Fibroblast of mammary gland (primary cell): ENCODE measurements at regions not wholly inside any gene's neighbourhood (a gene's known extent, or its start where the extent isn't known, plus 50 kb on each side); places are given as distances from the start of the nearest gene placed in this dataset.

Source experiments
- DNase-seq: peaks from one replicate; pipeline ENCODE4 v3.0.0-alpha.2; 2010; ENCODE audit warnings: low read depth
- H3K4me3 ChIP-seq: 2 replicates; pipeline ENCODE4 v1.5.1; 2011; ENCODE audit warnings: low read depth, mild to moderate bottlenecking, low read length, moderate library complexity; ENCODE audit not compliant: control insufficient read depth
- TF ChIP-seq, protein P1 (sequence below): conservative IDR thresholded peaks from 2 replicates; pipeline ENCODE4 v1.5.1; 2011; ENCODE audit warnings: low read depth, low read length, inconsistent platforms; ENCODE audit not compliant: control insufficient read depth, insufficient read depth

DNA sequence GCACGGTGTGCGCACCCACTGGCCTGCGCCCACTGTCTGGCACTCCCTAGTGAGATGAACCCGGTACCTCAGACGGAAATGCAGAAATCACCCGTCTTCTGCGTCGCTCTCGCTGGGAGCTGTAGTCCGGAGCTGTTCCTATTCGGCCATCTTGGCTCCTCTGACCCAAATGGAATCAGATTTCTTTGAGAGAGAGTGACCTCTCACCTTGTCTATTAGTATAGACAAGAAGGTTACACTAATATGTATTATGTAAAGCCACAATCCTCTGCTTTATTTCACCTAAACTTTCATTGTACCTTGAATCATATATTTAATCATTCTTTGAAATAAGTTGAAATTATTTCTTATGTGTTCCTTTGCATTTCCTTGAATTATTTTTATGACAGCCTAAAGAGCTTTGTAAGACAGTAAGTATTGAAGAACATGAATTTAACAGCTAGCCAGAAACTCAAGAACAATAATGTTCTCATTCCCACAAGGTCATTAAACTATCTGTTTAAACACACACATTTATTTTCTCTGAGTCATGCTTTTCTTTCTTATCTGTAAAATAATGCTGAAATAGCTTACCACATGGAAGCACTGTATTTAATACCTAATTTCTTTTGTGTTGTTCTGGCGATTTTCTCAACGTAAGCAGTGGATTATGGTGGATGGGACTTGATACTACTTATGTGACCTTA is 91.8 kb upstream of the DMRTA1 start:
- DNase-seq: no peak
- H3K4me3 ChIP-seq: no peak overlapping the region
- TF ChIP-seq, protein P1, sequence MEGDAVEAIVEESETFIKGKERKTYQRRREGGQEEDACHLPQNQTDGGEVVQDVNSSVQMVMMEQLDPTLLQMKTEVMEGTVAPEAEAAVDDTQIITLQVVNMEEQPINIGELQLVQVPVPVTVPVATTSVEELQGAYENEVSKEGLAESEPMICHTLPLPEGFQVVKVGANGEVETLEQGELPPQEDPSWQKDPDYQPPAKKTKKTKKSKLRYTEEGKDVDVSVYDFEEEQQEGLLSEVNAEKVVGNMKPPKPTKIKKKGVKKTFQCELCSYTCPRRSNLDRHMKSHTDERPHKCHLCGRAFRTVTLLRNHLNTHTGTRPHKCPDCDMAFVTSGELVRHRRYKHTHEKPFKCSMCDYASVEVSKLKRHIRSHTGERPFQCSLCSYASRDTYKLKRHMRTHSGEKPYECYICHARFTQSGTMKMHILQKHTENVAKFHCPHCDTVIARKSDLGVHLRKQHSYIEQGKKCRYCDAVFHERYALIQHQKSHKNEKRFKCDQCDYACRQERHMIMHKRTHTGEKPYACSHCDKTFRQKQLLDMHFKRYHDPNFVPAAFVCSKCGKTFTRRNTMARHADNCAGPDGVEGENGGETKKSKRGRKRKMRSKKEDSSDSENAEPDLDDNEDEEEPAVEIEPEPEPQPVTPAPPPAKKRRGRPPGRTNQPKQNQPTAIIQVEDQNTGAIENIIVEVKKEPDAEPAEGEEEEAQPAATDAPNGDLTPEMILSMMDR: no peak

DNA sequence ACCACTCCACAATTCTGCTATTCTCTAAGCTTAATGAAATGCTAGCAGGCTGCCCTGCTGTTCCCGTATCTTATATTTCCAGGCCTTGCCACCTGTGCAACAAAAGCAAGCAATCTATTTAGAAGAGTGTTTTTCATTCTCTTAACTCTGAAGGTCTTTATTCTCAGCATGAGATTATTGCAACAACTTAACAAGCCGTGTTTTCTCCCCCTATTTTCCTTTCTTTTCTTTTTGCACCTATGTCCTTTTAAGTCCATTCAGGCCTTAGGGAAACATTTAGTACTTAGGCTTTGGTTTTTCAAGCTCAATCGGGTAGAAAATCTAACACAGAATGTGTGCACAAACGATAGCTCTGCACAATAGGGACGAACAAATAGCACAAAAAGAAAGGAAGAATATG is 89.6 kb upstream of the DMRTA1 start:
- TF ChIP-seq, protein P1: no peak
- DNase-seq: no peak
- H3K4me3 ChIP-seq: no peak overlapping the region

DNA sequence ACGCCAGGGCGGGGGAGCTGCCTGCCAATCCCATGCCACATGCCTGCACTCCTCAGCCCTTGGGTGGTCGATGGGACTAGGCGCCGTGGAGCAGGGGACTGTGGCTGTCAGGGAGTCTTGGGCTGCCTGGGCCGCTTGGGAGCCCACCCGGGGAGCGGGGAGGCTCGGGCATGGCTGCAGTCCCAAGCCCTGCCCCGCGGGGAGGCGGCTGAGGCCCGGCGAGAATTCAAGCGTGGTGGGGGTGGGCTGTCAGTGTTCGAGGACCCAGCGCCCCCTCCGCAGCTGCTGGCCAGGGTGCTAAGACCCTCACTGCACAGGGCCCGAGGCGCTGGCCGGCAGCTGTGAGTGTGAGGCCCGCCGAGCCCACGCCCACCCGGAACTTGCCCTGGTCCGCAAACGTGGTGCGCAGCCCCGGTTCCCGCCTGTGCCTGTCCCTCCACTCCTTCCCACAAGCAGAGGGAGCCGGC is 83.2 kb upstream of the DMRTA1 start:
- TF ChIP-seq, protein P1: no peak
- DNase-seq: no peak
- no peak overlapping the region for H3K4me3 ChIP-seq

DNA sequence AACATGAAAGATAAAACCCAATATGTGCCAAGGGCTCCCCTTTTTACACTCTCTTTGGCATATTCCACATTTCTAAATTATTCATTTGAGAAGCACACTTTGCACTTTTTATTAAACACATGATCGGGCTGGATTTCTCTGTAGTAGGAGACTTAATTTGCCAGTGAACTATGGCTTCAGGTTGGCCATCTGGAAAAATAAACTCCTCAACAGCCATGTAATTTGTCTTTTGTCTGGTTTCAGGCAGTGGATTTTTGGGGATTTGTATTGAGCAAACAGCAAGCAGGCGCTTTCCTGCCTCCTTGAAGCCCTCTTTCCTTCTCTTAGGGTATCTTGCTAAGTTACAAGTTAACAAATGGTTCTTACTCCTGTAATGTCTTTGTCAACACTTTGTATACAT is 73.0 kb upstream of the DMRTA1 start:
- H3K4me3 ChIP-seq: no peak overlapping the region
- TF ChIP-seq, protein P1: no peak
- no peak for DNase-seq

DNA sequence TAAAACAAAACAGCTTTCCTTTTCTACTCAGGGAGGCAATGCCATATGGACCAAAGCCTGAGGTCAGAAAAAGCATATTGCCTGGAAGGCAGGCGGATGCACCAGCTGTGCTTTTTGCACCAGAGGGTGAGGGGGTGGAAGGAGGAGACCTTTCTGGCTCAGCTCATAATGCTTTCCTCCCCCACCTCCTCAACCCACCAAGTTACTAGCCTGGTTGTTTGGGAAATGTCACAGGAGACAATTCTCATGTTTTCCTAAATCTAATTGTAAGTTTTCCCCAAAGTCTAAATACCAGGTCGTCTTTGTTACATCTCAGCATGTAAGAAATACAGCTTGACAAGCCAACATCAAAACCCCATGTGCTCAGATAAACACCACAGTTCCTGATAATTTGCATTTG is 72.6 kb upstream of the DMRTA1 start:
- TF ChIP-seq, protein P1: no peak
- no peak for DNase-seq

DNA sequence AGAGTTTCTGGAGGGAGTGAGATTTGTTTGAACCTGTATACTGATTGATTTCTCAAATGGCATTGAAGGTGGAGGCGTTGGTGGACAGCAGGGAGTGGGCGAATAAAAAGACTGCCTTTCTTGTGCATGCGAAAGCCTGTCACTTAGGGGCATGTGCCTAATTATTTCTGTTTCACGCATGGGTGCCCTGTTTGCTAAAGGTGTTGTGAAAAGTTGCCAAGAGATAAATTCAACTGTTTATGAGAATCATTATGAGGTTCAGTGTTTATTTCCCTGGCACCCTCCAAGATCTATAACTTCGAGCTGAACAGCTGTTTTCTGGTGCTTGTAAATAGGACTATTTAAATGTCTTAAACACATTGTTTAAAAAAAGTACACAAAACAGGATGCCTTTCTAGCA is 67.4 kb upstream of the DMRTA1 start:
- TF ChIP-seq, protein P1: no peak
- DNase-seq: no peak
- no peak overlapping the region for H3K4me3 ChIP-seq

More for the DNA sequence above, 72.6 kb upstream of the DMRTA1 start:
- no peak overlapping the region for H3K4me3 ChIP-seq

DNA sequence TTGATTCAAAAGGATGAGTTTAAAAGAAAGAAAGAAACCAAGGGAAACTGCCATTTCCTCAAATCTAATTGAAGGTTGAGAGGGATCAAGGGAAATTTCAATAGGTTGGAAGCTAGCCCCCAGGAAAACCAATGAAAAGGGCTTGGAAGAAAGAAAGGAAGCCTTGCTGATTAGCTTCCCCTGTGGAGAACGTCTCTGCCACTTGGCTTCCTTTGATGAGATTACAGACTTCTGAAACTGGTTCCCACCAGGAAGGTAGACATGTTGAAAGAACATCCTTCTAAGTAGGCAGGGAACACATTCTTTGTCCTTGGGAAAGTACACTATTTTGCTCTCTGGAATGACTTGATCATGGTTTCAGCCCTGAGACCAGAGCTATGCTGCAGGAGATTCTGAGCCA is 65.5 kb upstream of the DMRTA1 start:
- no peak for DNase-seq
- H3K4me3 ChIP-seq: no peak overlapping the region
- TF ChIP-seq, protein P1: no peak
